Esophagus muscularis mucosa (tissue), 4 donors: ENCODE measurements at regions not wholly inside any gene's neighbourhood (a gene's known extent, or its start where the extent isn't known, plus 50 kb on each side); places are given as distances from the start of the nearest gene placed in this dataset.
A peak's percentile ranks its signal among the peaks of the same experiment; 100 is the strongest.

Experiments used
- DNase-seq: peaks from one replicate; pipeline ENCODE4 v3.0.0-alpha.2; 2017; ENCODE audit errors: extremely low spot score
- H3K27ac ChIP-seq, 4 donors: fragments of 200-600 bp; sonication (generic); replicated peaks in 1 of 4; 1 replicate in 3 of 4; 2 replicates in 1 of 4; pipeline ENCODE4 v1.5.1; 2016 to 2019; ENCODE audit warnings: mild to moderate bottlenecking in 1 of 4
- H3K27me3 ChIP-seq, 4 donors: fragments of 200-600 bp; sonication (generic); one replicate each; pipeline versions ENCODE4 v1.5.1 to v1.6.0; 2016 to 2019
- H3K36me3 ChIP-seq, 4 donors: fragments of 200-600 bp; sonication (generic); one replicate each; pipeline ENCODE4 v1.5.1; 2016 to 2019
- H3K4me1 ChIP-seq, 4 donors: fragments of 200-600 bp; sonication (generic); one replicate each; pipeline ENCODE4 v1.5.1; 2016 to 2019
- H3K4me3 ChIP-seq, 4 donors: fragments of 200-600 bp; sonication (generic); 1 replicate in 2 of 4; 2 replicates in 2 of 4; pipeline ENCODE4 v1.5.1; 2016 to 2019; ENCODE audit warnings: mild to moderate bottlenecking in 4 of 4, moderate library complexity in 1 of 4
- H3K9me3 ChIP-seq, 4 donors: fragments of 200-600 bp; sonication (generic); 1 replicate in 3 of 4; 2 replicates in 1 of 4; pipeline ENCODE4 v1.5.1; 2016 to 2019
- EP300 ChIP-seq: sonication (generic); formaldehyde crosslinking; IDR thresholded peaks from one replicate; pipeline ENCODE4 v1.6.1; 2017; ENCODE audit warnings: antibody characterized with exemption
- POLR2A ChIP-seq: fragments of 450-650 bp; IDR thresholded peaks from one replicate; pipeline ENCODE4 v1.6.1; 2017; ENCODE audit warnings: antibody characterized with exemption, moderate library complexity, mild to moderate bottlenecking, low read depth
- POLR2AphosphoS5 ChIP-seq, 2 donors: sonication (generic); formaldehyde crosslinking; IDR thresholded peaks; one replicate each; pipeline ENCODE4 v1.6.1; 2017; ENCODE audit warnings: antibody characterized with exemption in 2 of 2
- WGBS: methylation state at CpG from one replicate; pipeline ENCODE4 v1.1.5; 2018; 5-methylcytosine and 5-hydroxymethylcytosine counted together
- intact Hi-C: fragments of 100-400 bp; cut with DNase I; formaldehyde crosslinking; loops from one replicate; pipeline ENCODE4 v1.15.1; 2023
- TF ChIP-seq, protein P1 (sequence below), 3 experiments: fragments of 200-600 bp in 2 of 3; fragments of 450-650 bp in 1 of 3; sonication (generic) in 2 of 3; IDR thresholded peaks; one replicate each; pipeline ENCODE4 v1.5.1; 2017 to 2019; ENCODE audit warnings: antibody characterized with exemption in 3 of 3, mild to moderate bottlenecking in 2 of 3, moderate library complexity in 1 of 3

DNA sequence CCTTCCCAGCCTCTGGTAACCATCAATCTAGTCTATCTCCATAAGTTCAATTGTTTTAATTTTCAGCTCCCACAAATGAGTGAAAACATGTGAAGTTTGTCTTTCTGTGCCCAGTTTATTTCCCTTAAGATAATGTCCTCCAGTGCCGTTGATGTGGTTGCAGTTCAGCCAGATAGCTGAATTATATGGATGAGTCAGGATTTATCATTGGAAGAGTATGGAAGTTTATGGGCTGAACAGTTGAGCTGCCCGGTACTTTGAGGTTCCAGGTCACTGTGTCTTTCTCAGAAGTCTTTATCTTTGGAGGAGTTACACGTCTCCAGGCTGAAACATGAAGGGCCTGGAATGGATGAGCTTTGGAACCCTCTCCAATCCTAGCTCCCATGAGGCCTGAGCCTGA is 120.1 kb downstream of the ASCL4 start:
- TF ChIP-seq, protein P1, sequence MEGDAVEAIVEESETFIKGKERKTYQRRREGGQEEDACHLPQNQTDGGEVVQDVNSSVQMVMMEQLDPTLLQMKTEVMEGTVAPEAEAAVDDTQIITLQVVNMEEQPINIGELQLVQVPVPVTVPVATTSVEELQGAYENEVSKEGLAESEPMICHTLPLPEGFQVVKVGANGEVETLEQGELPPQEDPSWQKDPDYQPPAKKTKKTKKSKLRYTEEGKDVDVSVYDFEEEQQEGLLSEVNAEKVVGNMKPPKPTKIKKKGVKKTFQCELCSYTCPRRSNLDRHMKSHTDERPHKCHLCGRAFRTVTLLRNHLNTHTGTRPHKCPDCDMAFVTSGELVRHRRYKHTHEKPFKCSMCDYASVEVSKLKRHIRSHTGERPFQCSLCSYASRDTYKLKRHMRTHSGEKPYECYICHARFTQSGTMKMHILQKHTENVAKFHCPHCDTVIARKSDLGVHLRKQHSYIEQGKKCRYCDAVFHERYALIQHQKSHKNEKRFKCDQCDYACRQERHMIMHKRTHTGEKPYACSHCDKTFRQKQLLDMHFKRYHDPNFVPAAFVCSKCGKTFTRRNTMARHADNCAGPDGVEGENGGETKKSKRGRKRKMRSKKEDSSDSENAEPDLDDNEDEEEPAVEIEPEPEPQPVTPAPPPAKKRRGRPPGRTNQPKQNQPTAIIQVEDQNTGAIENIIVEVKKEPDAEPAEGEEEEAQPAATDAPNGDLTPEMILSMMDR (IDR thresholded peaks at IDR 0.05), result no peak
- no peak for TF ChIP-seq POLR2A
- TF ChIP-seq EP300, result no peak
- TF ChIP-seq POLR2AphosphoS5 (IDR thresholded peaks at IDR 0.05), result no peak
- H3K27me3 ChIP-seq, result no peaks in the 10 kb centered on the region
- H3K4me1 ChIP-seq, result no peaks in the 10 kb centered on the region
- H3K4me3 ChIP-seq, result no peak overlapping the region
- no peaks in the 10 kb centered on the region for H3K36me3 ChIP-seq
- WGBS, result 74% methylated on average over 3 of the region's 3 CpGs
- peak; percentile 26 for DNase-seq
- no peak overlapping the region for H3K27ac ChIP-seq
- intact Hi-C loops, result no loop called here
- no peaks in the 10 kb centered on the region for H3K9me3 ChIP-seq

DNA sequence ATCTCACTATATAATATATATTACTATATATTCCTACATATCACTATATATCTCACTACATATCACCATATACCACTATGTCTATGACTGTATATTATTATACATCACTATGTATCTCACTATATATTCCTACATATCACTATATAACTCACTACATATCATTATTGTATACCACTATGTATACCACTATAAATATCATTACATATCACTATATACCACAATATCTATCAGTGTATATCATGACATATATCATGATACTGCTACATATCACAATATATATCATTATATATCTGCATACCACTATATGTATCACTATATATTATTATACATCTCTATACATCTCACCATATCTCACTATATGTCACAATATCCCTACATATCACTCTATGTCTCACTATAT is 121.5 kb downstream of the ASCL4 start:
- Histone ChIP-seq H3K36me3 (no peaks in the 10 kb centered on the region), H3K27me3 (no peaks in the 10 kb centered on the region), H3K4me3 (no peak overlapping the region), H3K27ac (no peak overlapping the region), H3K4me1 (no peaks in the 10 kb centered on the region), H3K9me3 (no peaks in the 10 kb centered on the region)
- no peak for DNase-seq
- no peak for TF ChIP-seq POLR2AphosphoS5 (IDR thresholded peaks at IDR 0.05)
- TF ChIP-seq, protein P1 (IDR thresholded peaks at IDR 0.05), result no peak
- TF ChIP-seq EP300, result no peak
- TF ChIP-seq POLR2A, result no peak
- intact Hi-C loops, result no loop called here

DNA sequence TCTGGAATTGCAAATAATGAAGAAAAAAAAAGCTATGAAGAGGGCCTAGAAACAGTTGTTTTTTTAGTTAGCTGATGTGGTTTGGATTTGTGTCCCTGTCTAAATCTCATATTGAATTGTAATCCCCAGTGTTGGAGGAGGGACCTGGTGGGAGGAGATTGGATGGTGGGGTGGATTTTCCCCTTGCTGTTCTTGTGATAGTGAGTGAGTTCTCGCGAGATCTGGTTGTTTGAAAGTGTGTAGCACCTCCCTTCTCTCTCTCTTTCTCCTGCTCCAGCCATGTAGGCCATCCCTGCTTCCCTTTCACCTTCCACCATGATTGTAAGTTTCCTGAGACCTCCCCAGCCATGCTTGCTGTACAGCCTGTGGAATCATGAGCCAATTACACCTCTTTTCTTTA is 126.1 kb downstream of the ASCL4 start:
- 88% methylated on average over 2 of the region's 2 CpGs for WGBS
- no peak for TF ChIP-seq POLR2AphosphoS5 (IDR thresholded peaks at IDR 0.05)
- TF ChIP-seq, protein P1 (IDR thresholded peaks at IDR 0.05), result no peak
- TF ChIP-seq EP300, result no peak
- no peak for TF ChIP-seq POLR2A
- intact Hi-C loops, result no loop called here
- Histone ChIP-seq H3K4me1 (peaks cover 6 to 13% (median 9%) of the 10 kb centered on the region in 4 donors), H3K9me3 (no peaks in the 10 kb centered on the region), H3K36me3 (no peaks in the 10 kb centered on the region), H3K27ac (no peak overlapping the region), H3K4me3 (no peak overlapping the region), H3K27me3 (peaks cover 0 to 6% (median 2%) of the 10 kb centered on the region in 4 donors)
- DNase-seq, result no peak

DNA sequence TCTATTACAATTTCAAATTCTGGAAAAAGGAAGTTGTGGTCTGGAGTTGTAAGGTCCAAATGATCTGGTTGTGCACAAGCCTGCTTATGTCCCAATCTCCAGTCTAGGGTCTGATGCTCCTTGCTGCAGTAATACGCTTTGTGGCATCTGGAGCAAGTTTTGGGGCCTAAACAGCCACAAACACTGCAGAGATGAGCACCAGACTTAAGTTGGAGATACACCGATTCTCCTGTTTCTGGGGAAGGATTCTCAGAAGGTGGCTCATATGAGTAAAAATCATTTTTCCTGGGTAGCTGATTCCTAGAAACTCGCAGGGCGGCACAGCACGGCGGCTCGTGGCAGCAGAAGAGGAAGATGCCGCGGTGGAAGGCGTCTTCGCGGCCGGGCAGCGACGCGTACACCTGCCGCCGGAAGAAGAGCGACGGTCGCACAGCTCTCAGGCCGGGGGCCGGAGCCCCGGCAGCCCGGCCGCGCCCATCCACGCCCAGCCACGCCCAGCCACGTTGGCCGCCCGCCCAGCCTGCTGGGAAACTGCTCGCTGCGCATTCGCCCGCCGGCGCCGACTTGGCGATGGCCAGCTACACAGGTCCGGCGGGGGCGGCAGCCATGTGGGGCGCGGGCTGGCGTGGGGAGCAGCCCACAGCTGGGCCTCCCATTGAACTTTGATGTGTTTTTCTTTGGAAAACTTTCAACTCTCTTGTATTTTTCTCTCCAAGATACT is 129.0 kb downstream of the ASCL4 start:
- no peak overlapping the region for H3K27ac ChIP-seq
- intact Hi-C loops, result no loop called here
- peaks cover 0 to 22% (median 4%) of the 10 kb centered on the region in 4 donors for H3K27me3 ChIP-seq
- 4% methylated on average over 35 of the region's 46 CpGs for WGBS
- H3K9me3 ChIP-seq, result no peaks in the 10 kb centered on the region
- peak overlapping the region; percentile 41 to 56 (median 43) for H3K4me3 ChIP-seq
- H3K36me3 ChIP-seq, result no peaks in the 10 kb centered on the region
- DNase-seq, result no peak
- peaks cover 6 to 13% (median 9%) of the 10 kb centered on the region in 4 donors for H3K4me1 ChIP-seq
- TF ChIP-seq, protein P1 (IDR thresholded peaks at IDR 0.05), result no peak
- no peak for TF ChIP-seq POLR2AphosphoS5 (IDR thresholded peaks at IDR 0.05)
- TF ChIP-seq EP300, result no peak
- no peak for TF ChIP-seq POLR2A

DNA sequence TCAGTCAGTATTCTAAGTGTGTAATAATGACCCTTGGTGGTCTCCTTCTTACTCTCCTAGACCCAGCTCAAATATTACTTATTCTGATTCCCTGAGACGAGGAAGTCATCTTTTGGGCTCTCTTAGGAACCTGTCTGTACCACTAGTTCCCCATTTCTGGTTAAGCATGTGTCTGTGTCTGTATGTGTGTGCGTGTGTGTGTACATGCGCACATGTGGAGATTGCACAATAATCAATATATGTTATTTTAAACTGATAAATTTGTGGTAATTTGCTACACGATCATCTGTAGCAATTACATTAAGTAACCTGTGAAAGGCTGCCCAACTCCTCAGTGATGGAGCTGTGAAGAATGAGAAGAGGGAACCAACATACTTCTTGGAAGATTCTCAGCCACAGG is 132.2 kb downstream of the ASCL4 start:
- Histone ChIP-seq H3K9me3 (no peaks in the 10 kb centered on the region), H3K27ac (no peak overlapping the region), H3K27me3 (peaks cover 0 to 48% (median 7%) of the 10 kb centered on the region in 4 donors), H3K36me3 (no peaks in the 10 kb centered on the region), H3K4me3 (no peak overlapping the region), H3K4me1 (peaks cover 6 to 13% (median 9%) of the 10 kb centered on the region in 4 donors)
- DNase-seq, result no peak
- intact Hi-C loops, result no loop called here
- 73% methylated on average over 4 of the region's 4 CpGs for WGBS
- TF ChIP-seq EP300 (no peak), POLR2A (no peak), POLR2AphosphoS5 (IDR thresholded peaks at IDR 0.05) (no peak)
- TF ChIP-seq, protein P1 (IDR thresholded peaks at IDR 0.05), result no peak
